ENCODE measurements at regions not wholly inside any gene's neighbourhood (a gene's known extent, or its start where the extent isn't known, plus 50 kb on each side); places are given as distances from the start of the nearest gene placed in this dataset.

DNA sequence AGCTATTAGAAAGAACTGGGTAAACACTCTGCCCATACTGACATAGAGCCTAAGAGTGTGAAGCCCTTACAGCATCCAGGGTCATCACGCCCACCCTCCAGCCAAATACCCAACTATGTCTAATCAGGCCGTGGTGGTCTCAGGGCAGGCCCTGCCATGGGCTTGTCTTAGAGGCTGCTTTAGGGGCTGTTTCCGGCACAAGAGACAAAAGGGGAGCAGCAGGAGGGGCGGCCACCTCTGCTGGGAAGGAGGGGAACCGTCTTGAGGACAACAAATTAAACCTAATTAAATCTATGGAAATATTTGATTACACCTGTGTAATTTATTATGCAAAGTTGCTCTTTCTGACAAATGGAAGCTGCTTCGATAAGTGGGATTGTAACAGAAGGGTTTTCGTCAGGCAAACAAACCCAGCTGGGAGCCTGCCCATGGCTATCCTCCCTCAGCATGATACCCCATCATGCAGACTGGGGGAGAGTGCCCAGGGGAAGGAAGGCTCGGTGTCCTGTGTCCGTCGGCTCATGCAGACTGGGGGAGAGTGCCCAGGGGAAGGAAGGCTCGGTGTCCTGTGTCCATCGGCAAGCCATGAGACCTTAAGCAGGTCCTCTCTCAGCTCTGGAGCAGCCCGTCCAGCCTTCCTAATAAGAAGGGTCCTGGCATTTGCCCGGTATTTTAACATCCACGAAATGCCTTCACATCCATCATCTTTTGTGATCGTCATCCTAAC is 163.6 kb upstream of the B3GAT1 start:
- DNase-seq (ENCODE audit: low spot score), result no peak

DNA sequence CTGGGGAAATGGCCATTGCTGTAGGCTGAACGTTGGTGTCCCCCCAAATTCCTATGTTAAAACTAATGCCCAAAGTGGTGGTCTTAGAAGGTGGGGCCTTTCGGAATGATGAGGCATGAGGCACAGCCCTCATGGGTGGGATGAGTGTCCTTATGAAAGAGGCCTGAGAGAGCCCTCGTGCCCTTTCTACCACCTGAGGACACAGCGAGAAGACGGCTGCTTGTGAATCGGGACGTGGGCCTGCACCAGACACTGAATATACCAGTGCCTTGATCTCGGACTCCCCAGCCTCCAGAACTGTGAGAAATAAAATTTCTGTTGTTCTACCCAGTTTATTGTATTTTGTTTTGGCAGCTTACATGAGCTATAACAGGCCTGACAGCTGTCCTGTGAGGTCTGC is 162.9 kb upstream of the B3GAT1 start:
- DNase-seq (ENCODE audit: low spot score), result no peak

DNA sequence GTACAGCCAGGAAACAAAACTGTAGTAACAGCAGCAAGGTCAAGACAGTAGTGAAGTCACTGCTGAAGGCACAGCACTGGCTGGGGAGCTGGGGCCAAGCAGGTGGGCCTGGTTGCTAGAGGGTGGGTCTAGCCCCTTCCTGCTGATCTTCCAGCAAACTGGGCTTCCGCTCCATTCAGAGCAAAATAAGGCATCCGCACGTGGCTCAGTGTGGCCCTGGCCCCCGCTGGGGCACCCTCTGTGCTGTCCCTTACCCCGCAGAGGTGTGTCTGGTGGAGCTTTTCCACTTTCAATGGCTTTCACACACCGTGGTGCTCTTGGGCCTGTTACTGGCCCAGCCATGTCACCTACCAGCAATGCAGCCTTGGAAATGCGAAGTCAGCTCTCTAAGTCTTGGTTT is 162.4 kb upstream of the B3GAT1 start:
- no peak for DNase-seq (ENCODE audit: low spot score)

- DNase-seq (ENCODE audit: low spot score), result no peak
Observed at GRCh38 chr11:134573857-134574256, 161.8 kb upstream of the B3GAT1 start.

DNA sequence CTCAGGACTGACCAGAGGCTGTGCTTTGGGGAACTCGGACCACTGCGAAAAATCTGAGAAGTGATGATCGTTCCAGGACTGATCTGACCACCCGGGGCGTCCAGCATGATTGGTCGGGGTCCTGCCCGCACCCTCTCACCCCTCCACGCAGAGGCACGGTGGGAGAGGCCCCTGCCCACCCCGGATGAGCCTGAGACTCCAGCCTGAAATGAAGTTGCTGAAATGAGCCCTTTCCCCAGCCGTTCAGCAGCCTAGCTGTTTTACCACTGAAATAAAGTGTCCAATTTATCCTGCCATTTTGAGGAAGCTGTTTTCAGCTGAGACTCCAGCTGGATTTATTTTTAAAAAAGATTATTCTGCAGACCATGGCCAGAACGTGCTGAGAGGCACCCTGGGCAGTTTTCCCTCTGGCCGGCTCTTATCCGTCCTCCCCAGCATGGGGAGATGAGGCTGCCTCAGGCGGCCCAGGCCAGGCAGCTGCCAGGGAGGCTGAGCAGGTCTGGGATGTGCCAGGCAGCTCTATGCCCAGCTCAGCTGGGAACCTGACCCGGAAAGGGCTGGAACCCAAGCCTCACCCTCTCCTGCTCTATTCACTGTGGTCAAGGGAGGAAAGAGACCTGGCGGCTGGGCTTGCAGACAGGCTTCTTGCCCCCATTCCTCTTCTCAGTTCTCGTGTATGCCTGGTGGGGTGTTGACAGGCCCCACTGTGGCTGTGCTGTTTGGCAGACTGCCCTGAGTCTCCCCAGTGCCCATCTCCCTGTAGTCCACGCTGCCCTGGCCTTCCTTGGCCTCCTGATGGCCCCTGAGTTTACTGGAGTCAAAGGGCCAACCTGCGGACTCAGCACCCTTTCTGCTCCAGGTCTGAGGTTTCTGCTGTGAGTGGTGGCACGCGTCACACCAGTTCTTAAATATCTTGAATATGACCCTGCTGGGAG is 161.0 kb upstream of the B3GAT1 start:
- DNase-seq (ENCODE audit: low spot score), result no peak

DNA sequence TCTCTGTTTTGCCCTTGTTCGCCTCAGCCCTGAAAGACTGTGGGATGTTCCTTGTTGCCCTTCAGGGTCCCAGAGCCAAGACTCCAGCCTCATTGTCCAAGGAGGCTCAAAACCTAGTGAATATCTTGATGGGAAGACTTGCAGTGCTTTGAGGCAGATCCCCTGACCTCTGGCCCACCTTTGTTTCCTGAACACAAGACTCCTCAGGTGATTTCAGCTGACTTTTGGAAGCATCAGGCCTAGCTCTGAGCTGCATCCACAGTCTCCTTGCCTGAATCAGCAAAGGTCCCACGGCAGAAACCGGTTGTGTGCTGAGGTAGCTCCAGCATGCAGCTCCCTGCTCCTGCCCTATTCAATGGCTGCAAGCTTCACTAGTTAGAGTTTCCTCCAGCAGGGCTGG is 159.3 kb upstream of the B3GAT1 start:
- DNase-seq (ENCODE audit: low spot score), result no peak

GRCh38 chr11:134569195-134569594 is 157.2 kb upstream of the B3GAT1 start:
- no peak for DNase-seq (ENCODE audit: low spot score)

- no peak for DNase-seq (ENCODE audit: low spot score)
Observed at GRCh38 chr11:134566311-134566710, 154.3 kb upstream of the B3GAT1 start.

GRCh38 chr11:134565343-134565891 is 153.4 kb upstream of the B3GAT1 start:
- no peak for DNase-seq (ENCODE audit: low spot score)

DNA sequence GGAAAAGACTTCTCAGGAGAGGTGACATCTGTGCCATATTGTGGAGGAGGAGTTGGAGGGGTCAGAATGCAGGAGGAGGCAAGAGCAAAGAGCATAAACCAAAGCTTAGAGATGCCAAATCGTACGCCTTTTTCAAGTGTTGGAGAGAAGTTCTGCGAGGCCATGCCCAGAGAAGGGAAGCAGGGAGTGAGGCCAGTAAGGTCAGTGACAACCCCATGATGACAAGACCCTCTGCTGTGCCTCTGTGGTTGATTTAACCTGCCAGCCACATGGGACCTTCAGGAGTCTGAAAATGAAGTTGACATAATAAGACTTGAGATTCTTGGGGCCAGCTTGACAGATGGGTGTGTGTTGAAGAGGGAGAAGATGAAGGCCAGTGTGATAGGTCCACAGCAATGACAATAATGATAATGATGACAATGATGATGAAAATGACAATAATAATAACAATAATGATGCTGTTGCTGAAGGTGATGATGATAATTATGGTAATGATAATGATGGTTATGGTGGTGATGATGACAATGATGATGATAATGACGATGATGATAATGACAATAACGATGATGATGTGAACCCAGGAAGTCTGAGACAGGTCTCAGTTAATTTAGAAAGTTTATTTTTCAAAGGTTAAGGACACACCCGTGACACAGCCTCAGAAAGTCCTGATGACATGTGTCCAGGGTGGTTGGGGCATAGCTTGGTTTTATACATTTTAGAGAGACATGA is 152.6 kb upstream of the B3GAT1 start:
- DNase-seq (ENCODE audit: low spot score), result no peak

DNA sequence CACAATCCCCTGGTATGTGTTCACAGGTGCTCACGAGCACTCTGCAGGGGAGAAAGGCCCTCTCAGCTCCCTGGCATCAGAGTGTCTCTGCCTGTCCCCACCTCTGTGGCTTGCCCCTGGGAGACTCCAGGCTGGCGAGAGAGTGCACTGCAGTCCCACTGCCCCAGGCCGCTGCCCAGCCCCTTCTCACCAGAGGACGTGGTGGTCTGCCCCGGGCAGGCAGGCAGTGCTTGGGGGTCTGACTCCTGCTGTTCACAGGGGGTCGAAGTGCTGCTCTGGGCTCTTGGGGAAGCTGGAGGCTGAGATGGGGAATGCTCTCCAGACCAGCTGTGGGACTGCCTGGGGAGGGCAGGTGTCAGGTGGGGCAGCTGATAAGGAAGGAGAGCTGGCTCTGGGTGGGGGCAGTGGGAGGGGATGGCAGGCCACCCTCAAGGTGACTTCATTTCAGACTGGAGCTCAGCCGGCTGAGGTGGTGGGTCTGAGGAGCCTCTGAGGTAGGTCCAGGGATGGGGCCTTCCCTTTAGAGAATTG is 151.0 kb upstream of the B3GAT1 start:
- no peak for DNase-seq (ENCODE audit: low spot score)

DNA sequence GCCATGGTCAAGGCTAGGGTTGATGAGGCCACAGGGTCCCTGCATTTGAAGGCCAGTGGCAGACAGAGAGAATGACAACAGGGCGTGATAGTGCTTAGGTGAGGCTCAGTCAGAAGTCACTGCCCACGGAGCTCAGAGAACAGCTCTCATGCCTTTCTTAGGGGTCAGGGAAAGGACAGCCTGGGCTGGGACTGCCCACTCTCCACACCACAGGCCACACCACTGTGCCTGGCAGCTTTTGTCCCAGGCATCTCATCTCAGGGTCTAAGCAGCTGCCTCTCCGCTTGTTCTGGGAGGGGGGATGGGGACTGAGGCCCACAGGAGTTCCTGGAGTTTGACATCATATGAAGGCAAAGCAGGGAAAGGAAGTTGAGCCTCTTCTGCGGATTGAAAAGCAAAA is 150.2 kb upstream of the B3GAT1 start:
- no peak for DNase-seq (ENCODE audit: low spot score)

DNA sequence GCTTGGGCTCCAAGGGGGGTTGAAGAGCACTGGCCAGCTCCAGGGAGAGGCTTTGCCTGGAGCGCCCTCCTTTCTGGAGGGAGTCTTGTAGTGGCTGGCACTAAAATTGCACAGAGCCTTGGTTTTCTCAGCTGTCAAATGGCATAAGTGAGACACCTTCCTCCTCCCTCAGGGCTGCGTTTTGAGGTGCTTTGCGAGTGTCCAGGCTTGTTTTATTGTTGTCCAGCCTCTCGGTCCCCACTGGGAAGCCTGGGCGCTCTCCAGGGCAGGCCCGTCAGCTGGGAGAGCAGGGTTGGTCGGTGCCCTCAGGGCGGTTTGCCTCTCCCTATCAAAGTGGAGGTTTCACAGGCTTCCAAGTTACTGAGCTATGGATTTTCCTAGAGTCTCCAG is 149.3 kb upstream of the B3GAT1 start:
- no peak for DNase-seq (ENCODE audit: low spot score)

DNA sequence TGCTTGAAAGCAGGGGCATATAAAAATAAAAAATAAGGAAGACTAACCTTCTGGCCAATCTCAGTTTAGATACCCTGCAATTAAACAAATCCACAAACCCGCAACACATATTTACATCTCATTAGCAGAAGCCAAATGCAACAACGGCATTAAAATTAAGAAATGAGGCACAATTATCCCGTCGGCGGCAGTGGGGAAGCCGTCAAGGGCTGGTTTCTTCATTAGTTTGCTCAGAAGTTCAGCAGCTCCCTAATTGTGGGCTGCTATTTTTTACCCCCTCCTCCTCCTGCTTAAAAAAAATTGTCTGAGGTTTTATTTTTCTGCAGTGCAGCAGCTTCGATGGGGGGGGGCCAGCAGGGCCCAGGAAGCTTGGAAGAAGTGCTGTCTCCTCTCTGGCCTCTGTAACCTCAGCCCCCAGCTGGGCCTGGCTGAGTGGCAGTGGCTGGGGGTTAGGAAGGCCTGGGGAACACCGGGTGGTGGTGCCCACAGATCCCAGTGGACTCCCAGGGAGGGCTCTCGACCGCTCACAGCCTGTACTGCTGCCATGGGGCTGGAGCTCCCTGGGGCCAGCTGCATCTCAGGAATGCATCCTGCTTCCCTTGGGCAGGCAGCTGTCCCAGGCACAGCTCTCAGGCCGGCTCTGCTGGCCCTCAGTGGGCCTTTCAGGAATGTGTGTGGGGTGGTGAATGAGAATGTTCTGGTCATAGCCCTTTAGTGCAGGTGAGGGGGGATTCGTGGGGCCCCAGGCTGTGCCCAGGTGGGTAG is 148.7 kb upstream of the B3GAT1 start:
- no peak for DNase-seq (ENCODE audit: low spot score)

- DNase-seq (ENCODE audit: low spot score), result no peak
Observed at GRCh38 chr11:134560066-134560465, 148.0 kb upstream of the B3GAT1 start.

DNA sequence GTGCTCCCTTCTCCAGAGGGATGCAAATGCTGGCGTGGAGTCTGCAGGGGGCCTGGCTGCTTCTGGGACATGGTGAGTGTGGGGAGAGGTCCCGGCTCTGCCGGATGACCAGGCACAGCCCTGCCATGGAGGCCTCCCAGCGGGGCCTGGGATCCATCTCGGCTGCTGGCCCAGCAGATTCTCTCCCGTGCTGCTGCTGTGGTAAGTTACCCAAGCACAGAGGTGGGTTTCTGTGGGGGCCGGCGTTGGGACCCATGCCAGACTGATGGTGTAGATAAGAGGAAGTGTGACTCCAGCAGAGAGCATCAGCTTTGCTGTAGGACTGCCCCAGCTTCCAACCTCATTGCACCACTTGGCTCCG is 147.5 kb upstream of the B3GAT1 start:
- DNase-seq (ENCODE audit: low spot score), result no peak

DNA sequence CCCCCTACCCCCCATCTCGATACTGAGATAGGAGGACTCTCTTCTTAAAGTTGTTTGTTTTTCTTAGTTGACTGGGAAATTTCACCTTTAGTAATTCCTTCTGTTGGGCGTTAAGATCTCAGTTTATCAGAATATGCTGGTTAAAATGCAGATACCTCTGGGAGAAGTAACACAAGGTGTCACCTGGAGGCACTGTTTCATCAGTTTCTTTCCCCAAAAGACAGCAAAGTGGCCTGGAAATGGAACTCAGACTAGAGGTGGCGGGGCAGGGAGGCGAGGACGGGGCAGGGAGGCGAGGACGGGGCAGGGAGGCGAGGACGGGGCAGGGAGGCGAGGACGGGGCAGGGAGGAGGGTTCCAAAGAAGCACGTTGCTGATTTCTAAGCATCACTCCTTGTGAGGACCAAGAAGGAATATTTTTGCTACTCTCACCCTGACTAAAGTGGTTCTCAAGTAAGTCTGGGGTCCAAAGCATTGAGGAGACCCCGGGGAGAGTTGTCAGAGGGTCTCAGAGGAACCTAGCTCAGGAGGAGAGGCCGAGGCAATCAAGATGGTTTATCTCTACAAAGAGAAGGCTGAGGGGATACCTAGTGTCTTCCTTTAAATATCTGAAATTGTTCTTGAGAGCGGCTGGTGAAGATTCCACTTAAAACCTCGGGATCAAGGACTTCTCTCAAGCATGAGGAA is 147.0 kb upstream of the B3GAT1 start:
- no peak for DNase-seq (ENCODE audit: low spot score)

DNA sequence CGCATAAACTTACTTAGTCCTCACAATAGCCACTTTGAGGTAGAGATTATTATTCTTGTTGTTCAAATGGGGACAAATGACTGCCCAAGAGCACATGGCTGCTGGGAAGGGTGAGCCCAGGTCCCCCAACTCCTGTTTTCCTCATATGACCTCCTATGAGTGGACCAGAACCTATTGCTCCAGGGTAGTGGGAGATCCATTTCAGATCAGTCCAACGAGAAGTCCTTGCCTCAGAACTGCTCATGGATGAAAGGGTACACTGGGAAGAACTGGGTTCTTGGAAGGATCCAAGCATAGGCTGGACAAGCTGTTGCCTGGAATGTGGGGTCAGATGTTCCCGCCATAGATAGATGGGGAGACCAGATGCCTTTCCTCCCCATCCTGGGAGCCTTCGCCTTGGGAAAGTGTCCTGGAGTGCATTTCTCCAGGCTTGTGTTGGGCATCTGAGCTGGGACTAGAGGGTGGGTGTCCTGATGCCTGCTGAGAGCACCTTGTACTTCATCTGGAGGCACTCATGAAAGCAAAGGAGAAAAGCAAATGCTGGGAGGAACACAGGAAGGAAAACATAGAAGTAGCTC is 146.3 kb upstream of the B3GAT1 start:
- DNase-seq (ENCODE audit: low spot score), result no peak

GRCh38 chr11:134557571-134558257 is 145.7 kb upstream of the B3GAT1 start:
- no peak for DNase-seq (ENCODE audit: low spot score)

DNA sequence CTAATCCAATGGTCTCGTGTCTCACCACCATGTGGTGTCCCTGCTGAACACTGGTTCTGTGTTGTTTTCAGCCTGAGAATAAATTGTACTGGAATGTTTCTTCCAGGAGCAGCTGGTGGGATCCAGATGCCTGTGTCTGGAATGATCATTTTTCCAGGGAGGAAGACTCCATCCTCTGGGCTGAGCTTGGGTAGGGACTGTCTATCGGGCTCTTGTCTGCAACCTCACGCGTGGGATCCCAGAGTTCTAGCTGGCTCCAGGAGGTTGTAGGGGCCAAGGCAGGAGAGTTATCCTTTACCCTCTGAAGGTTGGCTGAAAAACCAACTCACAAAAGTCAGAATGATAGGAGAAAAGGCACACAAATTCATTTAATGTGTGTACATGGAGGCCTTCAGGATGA is 144.1 kb upstream of the B3GAT1 start:
- no peak for DNase-seq (ENCODE audit: low spot score)

Measured in GM03348 (cell line).